K562 (cell line): ENCODE measurements at regions not wholly inside any gene's neighbourhood (a gene's known extent, or its start where the extent isn't known, plus 50 kb on each side); places are given as distances from the start of the nearest gene placed in this dataset.

Experiments
- ATAC-seq: fragments of 200-7000 bp; cut with Tn5 transposase; 3 replicates; pipeline ENCODE4 v1.9.1; 2020; ENCODE audit warnings: moderate library complexity
- BruUV-seq: library from RNA; stranded (reverse); fragments of 400-500 nt; replicated peaks from 2 replicates; lab custom pipeline; 2021; lab: Mats Ljungman, UMichigan
- CTCF ChIA-PET: fragments of 300-600 bp; formaldehyde crosslinking; extraction: SDS; loops from one replicate; lab custom pipeline; 2021; ENCODE audit warnings: low intra/inter-chr PET ratio; lab: Yijun Ruan, JAX
- POLR2A ChIA-PET: fragments of 300-600, 350-650 bp; sonication (Branson Sonifier 250); formaldehyde crosslinking; extraction: SDS; loops from one replicate; lab custom pipeline; 2021; ENCODE audit warnings: antibody characterized with exemption, inconsistent platforms; lab: Yijun Ruan, JAX
- DNase-seq, 4 experiments: peaks; one replicate each; pipeline versions ENCODE4 v3.0.0 to v3.0.0-alpha.2; 2011 to 2018; ENCODE audit warnings: low spot score in 3 of 4, mixed read lengths in 3 of 4; ENCODE audit errors: extremely low read depth in 1 of 4
- FAIRE-seq: peaks from 2 replicates; lab custom pipeline; 2011; peaks lifted over from hg19 to GRCh38; lab: Jason Lieb, UNC
- H2AFZ ChIP-seq: 2 replicates; pipeline ENCODE4 v1.6.0; 2011; ENCODE audit warnings: low read depth, low read length, control low read depth, inconsistent platforms
- H3K27ac ChIP-seq: fragments of 200-600 bp; 3 replicates; pipeline ENCODE4 v1.8.0; 2011; ENCODE audit warnings: low read depth, mild to moderate bottlenecking, control low read depth, inconsistent platforms, low read length, moderate library complexity, mixed read lengths; ENCODE audit errors: extremely low read depth
- H3K27me3 ChIP-seq, 2 experiments: fragments of 300-600 bp in 1 of 2; 2 replicates in 1 of 2; 3 replicates in 1 of 2; pipeline versions ENCODE4 v1.6.0 to v1.8.0; 2011; ENCODE audit warnings: inconsistent platforms in 2 of 2, low read length in 2 of 2, mild to moderate bottlenecking in 1 of 2, mixed read lengths in 1 of 2, moderate library complexity in 1 of 2; ENCODE audit not compliant: control insufficient read depth in 2 of 2, insufficient read depth in 2 of 2
- H3K36me3 ChIP-seq: fragments of 300-600 bp; 3 replicates; pipeline ENCODE4 v1.8.0; 2011; ENCODE audit warnings: mild to moderate bottlenecking, low read length, inconsistent platforms; ENCODE audit not compliant: control insufficient read depth, insufficient read depth
- H3K4me1 ChIP-seq, 2 experiments: fragments of 200-600 bp in 1 of 2; replicated peaks in 1 of 2; 2 replicates in 1 of 2; 3 replicates in 1 of 2; pipeline versions ENCODE4 v1.5.1 to v1.8.0; 2011; ENCODE audit warnings: inconsistent platforms in 2 of 2, low read length in 2 of 2, mild to moderate bottlenecking in 1 of 2, mixed read lengths in 1 of 2, moderate library complexity in 1 of 2; ENCODE audit not compliant: control insufficient read depth in 2 of 2, insufficient read depth in 2 of 2
- H3K4me2 ChIP-seq: 2 replicates; pipeline ENCODE4 v1.6.1; 2011; ENCODE audit warnings: low read length, control low read depth, inconsistent platforms, mixed read lengths; ENCODE audit not compliant: insufficient read depth
- H3K4me3 ChIP-seq: fragments of 200-600 bp; sonication (generic), shearing (Covaris generic); 2 replicates; pipeline ENCODE4 v1.5.1; 2016; ENCODE audit warnings: control low read depth, inconsistent platforms
- H3K79me2 ChIP-seq: fragments of 200-600 bp; 3 replicates; pipeline ENCODE4 v1.8.0; 2011; ENCODE audit warnings: low read length, inconsistent platforms; ENCODE audit not compliant: control insufficient read depth, insufficient read depth
- H3K9ac ChIP-seq, 2 experiments: 2 replicates each; pipeline versions ENCODE4 v1.6.0 to v1.6.1; 2011; ENCODE audit warnings: low read depth in 2 of 2, low read length in 2 of 2, control low read depth in 1 of 2, inconsistent platforms in 1 of 2, mild to moderate bottlenecking in 1 of 2, mixed read lengths in 1 of 2; ENCODE audit not compliant: insufficient read depth in 1 of 2
- H3K9me1 ChIP-seq: one replicate; pipeline ENCODE4 v1.6.0; 2011; ENCODE audit warnings: inconsistent platforms, mild to moderate bottlenecking, low read length, moderate library complexity; ENCODE audit not compliant: control insufficient read depth, insufficient read depth
- H3K9me3 ChIP-seq: replicated peaks from 2 replicates; pipeline ENCODE4 v1.5.1; 2011; ENCODE audit warnings: low read depth, low read length, inconsistent platforms; ENCODE audit not compliant: control insufficient read depth, insufficient read depth
- H4K20me1 ChIP-seq: replicated peaks from 2 replicates; pipeline ENCODE4 v1.6.1; 2011; ENCODE audit warnings: low read length, inconsistent platforms, mixed read lengths; ENCODE audit not compliant: control insufficient read depth, insufficient read depth
- CAMTA2 ChIP-seq: fragments of 250-450 bp; sonication (Bioruptor Pico); conservative IDR thresholded peaks from 2 replicates; pipeline ENCODE4 v1.5.1; 2022
- CC2D1A ChIP-seq: fragments of 450-650 bp; IDR thresholded peaks from 2 replicates; pipeline ENCODE4 v1.6.1; 2017; ENCODE audit warnings: mild to moderate bottlenecking
- CEBPB ChIP-seq: fragments of 450-650 bp; IDR thresholded peaks from 2 replicates; pipeline ENCODE4 v1.6.1; 2016; ENCODE audit warnings: missing genetic modification characterization, missing compliant biosample characterization
- CHD2 ChIP-seq: IDR thresholded peaks from 2 replicates; pipeline ENCODE4 v1.6.1; 2011; ENCODE audit warnings: low read depth, low read length
- MTA3 ChIP-seq: fragments of 450-650 bp; formaldehyde crosslinking; IDR thresholded peaks from 2 replicates; pipeline ENCODE4 v1.6.1; 2017; ENCODE audit warnings: mild to moderate bottlenecking, borderline replicate concordance
- PCBP2 ChIP-seq: fragments of 200-400 bp; formaldehyde crosslinking; IDR thresholded peaks from 2 replicates; pipeline ENCODE4 v1.6.1; 2018; ENCODE audit warnings: low read length, low read depth, mild to moderate bottlenecking, moderate library complexity; ENCODE audit not compliant: poor library complexity, severe bottlenecking
- RAD51 ChIP-seq: fragments of 450-650 bp; IDR thresholded peaks from 2 replicates; pipeline ENCODE4 v1.7.1; 2016; ENCODE audit warnings: low read depth, mild to moderate bottlenecking, borderline replicate concordance
- RBBP5 ChIP-seq: fragments of 200-600 bp; sonication (generic); IDR thresholded peaks from 2 replicates; pipeline ENCODE4 v1.6.1; 2012; ENCODE audit warnings: borderline replicate concordance, mild to moderate bottlenecking, low read length, control low read depth, inconsistent platforms; ENCODE audit not compliant: insufficient read depth, poor library complexity, severe bottlenecking
- SPI1 ChIP-seq: IDR thresholded peaks from 2 replicates; pipeline ENCODE4 v1.6.1; 2011; ENCODE audit warnings: low read depth, low read length, control low read depth, borderline replicate concordance
- ZNF436 ChIP-seq: fragments of 250-450, 450-650 bp; sonication (Bioruptor Pico); formaldehyde crosslinking; IDR thresholded peaks from 2 replicates; pipeline ENCODE4 v1.7.0; 2020; ENCODE audit warnings: mild to moderate bottlenecking
- ZNF830 ChIP-seq: fragments of 250-450 bp; sonication (Bioruptor Pico); IDR thresholded peaks from 2 replicates; pipeline ENCODE4 v1.5.0; 2021; ENCODE audit warnings: mild to moderate bottlenecking
- WGBS: fragments of 100-300 bp; shearing (Covaris generic); methylation state at CpG from one replicate; pipeline ENCODE4 v1.1.6; 2016; ENCODE audit warnings: low coverage, mixed read lengths; ENCODE audit not compliant: insufficient coverage; ENCODE audit errors: missing lambda C conversion rate; 5-methylcytosine and 5-hydroxymethylcytosine counted together
- in situ Hi-C: fragments of 300-500 bp; cut with MboI; formaldehyde crosslinking; loops from 4 replicates; pipeline ENCODE4 v1.15.0; 2018; ENCODE audit warnings: inconsistent platforms, mixed read lengths
- intact Hi-C: fragments of 100-400 bp; cut with micrococcal nuclease; formaldehyde crosslinking; loops from 2 replicates; pipeline ENCODE4 v1.14.2; 2022
- TF ChIP-seq, protein P1 (sequence below): fragments of 450-650 bp; formaldehyde crosslinking; IDR thresholded peaks from 2 replicates; pipeline ENCODE4 v1.4.0; 2020; ENCODE audit warnings: mild to moderate bottlenecking, moderate library complexity
- TF ChIP-seq, protein P2 (sequence below): fragments of 250-450 bp; sonication (Bioruptor Pico); IDR thresholded peaks from 2 replicates; pipeline ENCODE4 v1.8.0; 2022; ENCODE audit warnings: inconsistent platforms, mild to moderate bottlenecking, moderate library complexity, borderline replicate concordance

DNA sequence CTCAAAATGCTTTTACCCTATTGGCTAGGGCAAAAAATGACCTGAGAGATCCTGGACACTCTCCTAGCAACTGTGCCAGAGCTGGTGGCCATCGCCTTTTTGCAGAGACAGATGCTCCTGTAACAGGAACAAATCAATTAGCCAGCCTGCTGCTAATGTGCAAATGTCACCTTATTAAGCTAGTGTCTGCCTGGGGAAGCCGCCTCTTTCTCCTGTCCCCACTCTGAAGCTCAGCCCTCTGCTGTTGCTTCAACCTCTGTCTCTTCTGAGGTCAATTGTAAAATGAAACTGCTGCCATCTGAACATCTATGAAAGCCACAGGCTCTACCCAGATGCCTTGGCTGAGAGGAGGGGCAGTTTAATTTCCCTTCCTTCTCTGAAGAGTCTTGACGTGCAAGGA lies 85.5 kb upstream of the CACNA1E start:
- POLR2A ChIA-PET = interaction anchor here (0.9 to 1.2 kb wide), 3 partner anchors 9 to 206 kb away, joined by 3 to 6 read pairs (median 3); no protein-coding TSS in a partner anchor
- in situ Hi-C loops (no loop called here), intact Hi-C loops (no loop called here)
- Histone ChIP-seq H4K20me1 (no peaks in the 10 kb centered on the region), H2AFZ (no peak overlapping the region), H3K4me1 (no peaks in the 10 kb centered on the region), H3K27ac (no peak overlapping the region), H3K9ac (no peak overlapping the region), H3K79me2 (no peaks in the 10 kb centered on the region), H3K4me2 (no peak overlapping the region), H3K27me3 (peaks cover 0 to 31% of the 10 kb centered on the region in 2 experiments; a peak in 3 of 5 replicates), H3K4me3 (no peak overlapping the region), H3K9me1 (no peaks in the 10 kb centered on the region), H3K36me3 (no peaks in the 10 kb centered on the region), H3K9me3 (no peaks in the 10 kb centered on the region)
- WGBS = 2% methylated on average over 3 of the region's 3 CpGs
- CTCF ChIA-PET = no interaction called here
- DNase-seq = no peak
- FAIRE-seq = no peak
- TF ChIP-seq RAD51 = no peak
- no peak for TF ChIP-seq MTA3
- TF ChIP-seq RBBP5 = no peak
- TF ChIP-seq ZNF436 = no peak
- TF ChIP-seq, protein P1, sequence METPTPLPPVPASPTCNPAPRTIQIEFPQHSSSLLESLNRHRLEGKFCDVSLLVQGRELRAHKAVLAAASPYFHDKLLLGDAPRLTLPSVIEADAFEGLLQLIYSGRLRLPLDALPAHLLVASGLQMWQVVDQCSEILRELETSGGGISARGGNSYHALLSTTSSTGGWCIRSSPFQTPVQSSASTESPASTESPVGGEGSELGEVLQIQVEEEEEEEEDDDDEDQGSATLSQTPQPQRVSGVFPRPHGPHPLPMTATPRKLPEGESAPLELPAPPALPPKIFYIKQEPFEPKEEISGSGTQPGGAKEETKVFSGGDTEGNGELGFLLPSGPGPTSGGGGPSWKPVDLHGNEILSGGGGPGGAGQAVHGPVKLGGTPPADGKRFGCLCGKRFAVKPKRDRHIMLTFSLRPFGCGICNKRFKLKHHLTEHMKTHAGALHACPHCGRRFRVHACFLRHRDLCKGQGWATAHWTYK (CRISPR knock-in tag) = no peak
- TF ChIP-seq CC2D1A = no peak
- TF ChIP-seq CHD2 = no peak
- no peak for TF ChIP-seq CEBPB (tag)
- TF ChIP-seq ZNF830 (CRISPR knock-in tag) = no peak
- TF ChIP-seq, protein P2, sequence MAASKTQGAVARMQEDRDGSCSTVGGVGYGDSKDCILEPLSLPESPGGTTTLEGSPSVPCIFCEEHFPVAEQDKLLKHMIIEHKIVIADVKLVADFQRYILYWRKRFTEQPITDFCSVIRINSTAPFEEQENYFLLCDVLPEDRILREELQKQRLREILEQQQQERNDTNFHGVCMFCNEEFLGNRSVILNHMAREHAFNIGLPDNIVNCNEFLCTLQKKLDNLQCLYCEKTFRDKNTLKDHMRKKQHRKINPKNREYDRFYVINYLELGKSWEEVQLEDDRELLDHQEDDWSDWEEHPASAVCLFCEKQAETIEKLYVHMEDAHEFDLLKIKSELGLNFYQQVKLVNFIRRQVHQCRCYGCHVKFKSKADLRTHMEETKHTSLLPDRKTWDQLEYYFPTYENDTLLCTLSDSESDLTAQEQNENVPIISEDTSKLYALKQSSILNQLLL = no peak
- no peak for TF ChIP-seq PCBP2
- no peak for TF ChIP-seq CAMTA2 (CRISPR knock-in tag)
- no peak for TF ChIP-seq SPI1
- BruUV-seq = no TSS peak
- no peak for ATAC-seq
